IMR-90 (cell line): ENCODE measurements at regions not wholly inside any gene's neighbourhood (a gene's known extent, or its start where the extent isn't known, plus 50 kb on each side); places are given as distances from the start of the nearest gene placed in this dataset.

ENCODE experiments used
- ATAC-seq: fragments of 200-7000 bp; cut with Tn5 transposase; 2 replicates; pipeline ENCODE4 v1.9.1; 2020; ENCODE audit warnings: low read depth, mild to moderate bottlenecking, moderate library complexity
- BruUV-seq: library from RNA; stranded (reverse); fragments of 400-500 nt; replicated peaks from 2 replicates; lab custom pipeline; 2021; lab: Mats Ljungman, UMichigan
- CTCF ChIA-PET: fragments of 300-600 bp; formaldehyde crosslinking; extraction: SDS; loops from one replicate; lab custom pipeline; 2021; ENCODE audit warnings: antibody characterized with exemption; lab: Yijun Ruan, JAX
- POLR2A ChIA-PET: fragments of 300-600 bp; sonication (Branson Sonifier 250); formaldehyde crosslinking; loops from one replicate; lab custom pipeline; 2022; ENCODE audit warnings: antibody characterized with exemption; ENCODE audit not compliant: unreplicated experiment; lab: Charles Lee
- DNase-seq: peaks from one replicate; pipeline ENCODE4 v3.0.0; 2013
- H2AFZ ChIP-seq: replicated peaks from 2 replicates; pipeline ENCODE3; 2013; ENCODE audit warnings: low read length, mild to moderate bottlenecking; ENCODE audit not compliant: poor library complexity
- H2AK5ac ChIP-seq: 2 replicates; pipeline ENCODE4 v1.6.1; 2013; ENCODE audit warnings: low read depth, low read length, inconsistent platforms
- H2AK9ac ChIP-seq: replicated peaks from 2 replicates; pipeline ENCODE3; 2013; ENCODE audit warnings: mild to moderate bottlenecking, low read depth, low read length, moderate library complexity; ENCODE audit not compliant: poor library complexity
- H2BK120ac ChIP-seq: 2 replicates; pipeline ENCODE4 v1.6.1; 2013; ENCODE audit warnings: low read depth, low read length, inconsistent platforms
- H2BK15ac ChIP-seq: 3 replicates; pipeline ENCODE4 v1.6.1; 2013; ENCODE audit warnings: low read depth, low read length, inconsistent platforms
- H2BK20ac ChIP-seq: 2 replicates; pipeline ENCODE4 v1.6.1; 2013; ENCODE audit warnings: low read depth, mild to moderate bottlenecking, inconsistent platforms, low read length, moderate library complexity
- H2BK5ac ChIP-seq: 2 replicates; pipeline ENCODE4 v1.6.1; 2013; ENCODE audit warnings: mild to moderate bottlenecking, low read depth, low read length, inconsistent platforms; ENCODE audit not compliant: poor library complexity, severe bottlenecking
- H3K14ac ChIP-seq: replicated peaks from 2 replicates; pipeline ENCODE4 v1.6.1; 2013; ENCODE audit warnings: low read depth, low read length, inconsistent platforms
- H3K18ac ChIP-seq: 2 replicates; pipeline ENCODE4 v1.6.1; 2013; ENCODE audit warnings: low read depth, low read length, control low read depth
- H3K23ac ChIP-seq: 2 replicates; pipeline ENCODE4 v1.6.1; 2013; ENCODE audit warnings: low read depth, low read length, inconsistent platforms
- H3K27ac ChIP-seq: 2 replicates; pipeline ENCODE4 v1.5.1; 2013; ENCODE audit warnings: mild to moderate bottlenecking, control low read depth, low read length; ENCODE audit not compliant: insufficient read depth
- H3K27me3 ChIP-seq: 2 replicates; pipeline ENCODE4 v1.6.1; 2013; ENCODE audit warnings: low read length; ENCODE audit not compliant: control insufficient read depth, insufficient read depth
- H3K36me3 ChIP-seq: 2 replicates; pipeline ENCODE4 v1.6.1; 2013; ENCODE audit warnings: low read length, mixed read lengths; ENCODE audit not compliant: control insufficient read depth, insufficient read depth
- H3K4ac ChIP-seq: 2 replicates; pipeline ENCODE4 v1.6.1; 2013; ENCODE audit warnings: low read depth, low read length, inconsistent platforms
- H3K4me1 ChIP-seq: 2 replicates; pipeline ENCODE4 v1.6.1; 2013; ENCODE audit warnings: low read length, mixed read lengths; ENCODE audit not compliant: control insufficient read depth, insufficient read depth
- H3K4me2 ChIP-seq: 2 replicates; pipeline ENCODE4 v1.6.1; 2013; ENCODE audit warnings: low read depth, mild to moderate bottlenecking, control low read depth, low read length, moderate library complexity
- H3K4me3 ChIP-seq: 2 replicates; pipeline ENCODE4 v1.5.1; 2013; ENCODE audit warnings: low read depth, mild to moderate bottlenecking, control low read depth, low read length, moderate library complexity; ENCODE audit not compliant: insufficient read depth
- H3K56ac ChIP-seq: 2 replicates; pipeline ENCODE4 v1.6.1; 2013; ENCODE audit warnings: low read length, inconsistent platforms; ENCODE audit not compliant: insufficient read depth; ENCODE audit errors: extremely low read depth
- H3K79me1 ChIP-seq, 2 experiments: 2 replicates each; pipeline ENCODE4 v1.6.1; 2013; ENCODE audit warnings: low read length in 2 of 2, inconsistent platforms in 1 of 2, low read depth in 1 of 2
- H3K9ac ChIP-seq: 2 replicates; pipeline ENCODE4 v1.6.1; 2013; ENCODE audit warnings: low read depth, low read length, control low read depth
- H3K9me1 ChIP-seq: 2 replicates; pipeline ENCODE4 v1.6.1; 2013; ENCODE audit warnings: low read length, inconsistent platforms; ENCODE audit not compliant: insufficient read depth
- H3K9me3 ChIP-seq: 2 replicates; pipeline ENCODE4 v1.6.1; 2013; ENCODE audit warnings: low read length; ENCODE audit not compliant: control insufficient read depth, insufficient read depth
- H4K20me1 ChIP-seq: 2 replicates; pipeline ENCODE4 v1.6.1; 2013; ENCODE audit warnings: low read length, inconsistent platforms; ENCODE audit not compliant: insufficient read depth
- H4K5ac ChIP-seq: 2 replicates; pipeline ENCODE4 v1.6.1; 2013; ENCODE audit warnings: mild to moderate bottlenecking, low read depth, low read length, control low read depth
- H4K8ac ChIP-seq, 2 experiments: 2 replicates each; pipeline ENCODE4 v1.6.1; 2013; ENCODE audit warnings: low read depth in 2 of 2, low read length in 2 of 2, control low read depth in 1 of 2, inconsistent platforms in 1 of 2
- H4K91ac ChIP-seq: 2 replicates; pipeline ENCODE4 v1.6.1; 2013; ENCODE audit warnings: low read depth, low read length, inconsistent platforms; ENCODE audit not compliant: insufficient read depth
- BHLHE40 ChIP-seq: fragments of 150-350 bp; IDR thresholded peaks from 2 replicates; pipeline ENCODE4 v1.6.1; 2016; ENCODE audit warnings: mild to moderate bottlenecking, low read depth, low read length
- FOS ChIP-seq: fragments of 150-350 bp; IDR thresholded peaks from 2 replicates; pipeline ENCODE4 v1.6.1; 2016; ENCODE audit warnings: low read depth, low read length
- MAFK ChIP-seq: IDR thresholded peaks from 2 replicates; pipeline ENCODE4 v1.6.1; 2012; ENCODE audit warnings: low read depth, low read length, improper control_type of control experiment
- MAZ ChIP-seq: IDR thresholded peaks from 2 replicates; pipeline ENCODE4 v1.6.1; 2012; ENCODE audit warnings: low read depth, mild to moderate bottlenecking, low read length, improper control_type of control experiment, moderate library complexity, borderline replicate concordance
- MXI1 ChIP-seq: IDR thresholded peaks from 2 replicates; pipeline ENCODE4 v1.6.1; 2012; ENCODE audit warnings: low read depth, mild to moderate bottlenecking, low read length, moderate library complexity, borderline replicate concordance
- POLR2A ChIP-seq: IDR thresholded peaks from 2 replicates; pipeline ENCODE4 v1.6.1; 2012; ENCODE audit warnings: mild to moderate bottlenecking, low read depth, low read length
- RAD21 ChIP-seq: IDR thresholded peaks from 2 replicates; pipeline ENCODE4 v1.6.1; 2012; ENCODE audit warnings: low read length, improper control_type of control experiment
- RCOR1 ChIP-seq: IDR thresholded peaks from 2 replicates; pipeline ENCODE4 v1.6.1; 2012; ENCODE audit warnings: mild to moderate bottlenecking, low read length, improper control_type of control experiment; ENCODE audit not compliant: insufficient replicate concordance
- RFX5 ChIP-seq: IDR thresholded peaks from 2 replicates; pipeline ENCODE4 v1.8.0; 2012; ENCODE audit warnings: low read depth, mild to moderate bottlenecking, low read length, moderate library complexity
- SMC3 ChIP-seq: fragments of 150-350 bp; IDR thresholded peaks from 2 replicates; pipeline ENCODE4 v1.6.1; 2016; ENCODE audit warnings: low read depth, mild to moderate bottlenecking, antibody characterized with exemption, low read length, moderate library complexity
- WGBS, 2 experiments: methylation state at CpG; one replicate each; pipeline versions ENCODE4 v1.1.5 to v1.1.7; 2013; ENCODE audit warnings: missing lambda C conversion rate in 2 of 2; ENCODE audit not compliant: insufficient read length in 1 of 2; ENCODE audit errors: extremely low coverage in 2 of 2; 5-methylcytosine and 5-hydroxymethylcytosine counted together
- dilution Hi-C: fragments of 300-500 bp; cut with HindIII; formaldehyde crosslinking; loops from one replicate; pipeline ENCODE4 v1.14.3; 2018; ENCODE audit warnings: low sequenced_read_pairs; ENCODE audit not compliant: unreplicated experiment
- in situ Hi-C: fragments of 300-500 bp; cut with MboI; formaldehyde crosslinking; loops from 3 replicates; pipeline ENCODE4 v1.14.3; 2019; ENCODE audit warnings: low sequenced_read_pairs, inconsistent platforms, mixed read lengths
- intact Hi-C: fragments of 100-400 bp; cut with micrococcal nuclease; formaldehyde crosslinking; loops from 2 replicates; pipeline ENCODE4 v1.10.0; 2022
- TF ChIP-seq, protein P1 (sequence below): fragments of 150-350 bp; IDR thresholded peaks from 2 replicates; pipeline ENCODE4 v1.6.1; 2016; ENCODE audit warnings: low read depth, mild to moderate bottlenecking, low read length, moderate library complexity, borderline replicate concordance
- TF ChIP-seq, protein P2 (sequence below): conservative IDR thresholded peaks from 2 replicates; pipeline ENCODE4 v1.5.1; 2012; ENCODE audit warnings: mild to moderate bottlenecking, low read depth, low read length, improper control_type of control experiment
- TF ChIP-seq, protein P3 (sequence below): fragments of 150-350 bp; IDR thresholded peaks from 2 replicates; pipeline ENCODE4 v1.6.1; 2017; ENCODE audit warnings: mild to moderate bottlenecking, antibody characterized with exemption, low read length, low read depth

DNA sequence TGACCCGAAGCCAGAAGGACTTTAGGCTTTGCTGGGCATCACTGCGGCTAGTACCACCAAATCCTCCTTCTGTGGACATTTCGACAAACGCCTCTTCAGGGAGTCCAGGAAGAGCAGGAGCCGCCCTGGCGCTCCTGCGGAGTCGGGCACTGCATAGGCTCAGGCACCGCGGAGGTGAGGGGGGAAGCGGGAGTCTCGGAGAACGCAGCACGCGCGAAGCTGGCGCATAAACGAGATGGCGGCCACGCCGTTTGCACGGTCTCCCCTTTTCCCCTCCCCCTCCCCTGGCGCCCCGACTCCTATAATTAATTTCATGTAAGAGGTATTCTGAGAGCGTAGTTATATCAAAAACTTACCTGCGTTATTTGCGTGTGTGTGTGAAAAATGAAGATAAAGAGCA is 137.8 kb upstream of the GAS1 start:
- no peak overlapping the region for H2AK5ac ChIP-seq
- no TSS peak for BruUV-seq
- no peak overlapping the region for H4K91ac ChIP-seq
- no peaks in the 10 kb centered on the region for H4K20me1 ChIP-seq
- no peaks in the 10 kb centered on the region for H3K4me1 ChIP-seq
- no peak overlapping the region for H3K56ac ChIP-seq
- CTCF ChIA-PET, result no interaction called here
- peaks cover 3% of the 10 kb centered on the region for H3K9me3 ChIP-seq
- H4K5ac ChIP-seq, result no peak overlapping the region
- no peak overlapping the region for H3K4me2 ChIP-seq
- dilution Hi-C loops, result no loop called here
- no peak overlapping the region for H2BK120ac ChIP-seq
- intact Hi-C loops, result no loop called here
- POLR2A ChIA-PET, result no interaction called here
- H4K8ac ChIP-seq, result no peak overlapping the region
- H3K4me3 ChIP-seq, result no peak overlapping the region
- in situ Hi-C loops, result no loop called here
- no peaks in the 10 kb centered on the region; the same call in 1 of the 2 replicates for H3K27me3 ChIP-seq
- WGBS, 2 experiments, result 100% methylated on average over 1 of the region's 27 CpGs; no CpG with 5 or more reads in 1 of the 2 experiments
- no peak overlapping the region for H3K9ac ChIP-seq
- ATAC-seq (no peak), DNase-seq (no peak)
- H3K36me3 ChIP-seq, result no peaks in the 10 kb centered on the region
- no peak overlapping the region for H3K27ac ChIP-seq
- no peak overlapping the region for H2AK9ac ChIP-seq
- H2BK5ac ChIP-seq, result no peak overlapping the region
- H3K4ac ChIP-seq, result no peak overlapping the region
- no peak overlapping the region for H3K18ac ChIP-seq
- no peak overlapping the region for H2BK15ac ChIP-seq
- H2BK20ac ChIP-seq, result no peak overlapping the region
- H2AFZ ChIP-seq, result no peak overlapping the region
- no peak overlapping the region for H3K14ac ChIP-seq
- H3K9me1 ChIP-seq, result no peaks in the 10 kb centered on the region
- no peak overlapping the region for H3K23ac ChIP-seq
- TF ChIP-seq FOS, result no peak
- no peak for TF ChIP-seq MAFK
- TF ChIP-seq BHLHE40, result no peak
- TF ChIP-seq RAD21, result no peak
- TF ChIP-seq, protein P1, sequence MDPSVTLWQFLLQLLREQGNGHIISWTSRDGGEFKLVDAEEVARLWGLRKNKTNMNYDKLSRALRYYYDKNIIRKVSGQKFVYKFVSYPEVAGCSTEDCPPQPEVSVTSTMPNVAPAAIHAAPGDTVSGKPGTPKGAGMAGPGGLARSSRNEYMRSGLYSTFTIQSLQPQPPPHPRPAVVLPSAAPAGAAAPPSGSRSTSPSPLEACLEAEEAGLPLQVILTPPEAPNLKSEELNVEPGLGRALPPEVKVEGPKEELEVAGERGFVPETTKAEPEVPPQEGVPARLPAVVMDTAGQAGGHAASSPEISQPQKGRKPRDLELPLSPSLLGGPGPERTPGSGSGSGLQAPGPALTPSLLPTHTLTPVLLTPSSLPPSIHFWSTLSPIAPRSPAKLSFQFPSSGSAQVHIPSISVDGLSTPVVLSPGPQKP, result no peak
- TF ChIP-seq RFX5, result no peak
- TF ChIP-seq, protein P2, sequence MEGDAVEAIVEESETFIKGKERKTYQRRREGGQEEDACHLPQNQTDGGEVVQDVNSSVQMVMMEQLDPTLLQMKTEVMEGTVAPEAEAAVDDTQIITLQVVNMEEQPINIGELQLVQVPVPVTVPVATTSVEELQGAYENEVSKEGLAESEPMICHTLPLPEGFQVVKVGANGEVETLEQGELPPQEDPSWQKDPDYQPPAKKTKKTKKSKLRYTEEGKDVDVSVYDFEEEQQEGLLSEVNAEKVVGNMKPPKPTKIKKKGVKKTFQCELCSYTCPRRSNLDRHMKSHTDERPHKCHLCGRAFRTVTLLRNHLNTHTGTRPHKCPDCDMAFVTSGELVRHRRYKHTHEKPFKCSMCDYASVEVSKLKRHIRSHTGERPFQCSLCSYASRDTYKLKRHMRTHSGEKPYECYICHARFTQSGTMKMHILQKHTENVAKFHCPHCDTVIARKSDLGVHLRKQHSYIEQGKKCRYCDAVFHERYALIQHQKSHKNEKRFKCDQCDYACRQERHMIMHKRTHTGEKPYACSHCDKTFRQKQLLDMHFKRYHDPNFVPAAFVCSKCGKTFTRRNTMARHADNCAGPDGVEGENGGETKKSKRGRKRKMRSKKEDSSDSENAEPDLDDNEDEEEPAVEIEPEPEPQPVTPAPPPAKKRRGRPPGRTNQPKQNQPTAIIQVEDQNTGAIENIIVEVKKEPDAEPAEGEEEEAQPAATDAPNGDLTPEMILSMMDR, result no peak
- TF ChIP-seq, protein P3, sequence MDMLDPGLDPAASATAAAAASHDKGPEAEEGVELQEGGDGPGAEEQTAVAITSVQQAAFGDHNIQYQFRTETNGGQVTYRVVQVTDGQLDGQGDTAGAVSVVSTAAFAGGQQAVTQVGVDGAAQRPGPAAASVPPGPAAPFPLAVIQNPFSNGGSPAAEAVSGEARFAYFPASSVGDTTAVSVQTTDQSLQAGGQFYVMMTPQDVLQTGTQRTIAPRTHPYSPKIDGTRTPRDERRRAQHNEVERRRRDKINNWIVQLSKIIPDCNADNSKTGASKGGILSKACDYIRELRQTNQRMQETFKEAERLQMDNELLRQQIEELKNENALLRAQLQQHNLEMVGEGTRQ, result no peak
- TF ChIP-seq RCOR1, result no peak
- TF ChIP-seq POLR2A, result no peak
- TF ChIP-seq MAZ, result no peak
- TF ChIP-seq MXI1, result no peak
- TF ChIP-seq SMC3, result no peak
- H3K79me1 ChIP-seq, result no peaks in the 10 kb centered on the region
